Esophagus muscularis mucosa (tissue), 4 donors: ENCODE measurements at regions not wholly inside any gene's neighbourhood (a gene's known extent, or its start where the extent isn't known, plus 50 kb on each side); places are given as distances from the start of the nearest gene placed in this dataset.

Source experiments
- DNase-seq: peaks from one replicate; pipeline ENCODE4 v3.0.0-alpha.2; 2017; ENCODE audit errors: extremely low spot score
- H3K27ac ChIP-seq, 4 donors: fragments of 200-600 bp; sonication (generic); replicated peaks in 1 of 4; 1 replicate in 3 of 4; 2 replicates in 1 of 4; pipeline ENCODE4 v1.5.1; 2016 to 2019; ENCODE audit warnings: mild to moderate bottlenecking in 1 of 4
- H3K27me3 ChIP-seq, 4 donors: fragments of 200-600 bp; sonication (generic); one replicate each; pipeline versions ENCODE4 v1.5.1 to v1.6.0; 2016 to 2019
- H3K36me3 ChIP-seq, 4 donors: fragments of 200-600 bp; sonication (generic); one replicate each; pipeline ENCODE4 v1.5.1; 2016 to 2019
- H3K4me1 ChIP-seq, 4 donors: fragments of 200-600 bp; sonication (generic); one replicate each; pipeline ENCODE4 v1.5.1; 2016 to 2019
- H3K4me3 ChIP-seq, 4 donors: fragments of 200-600 bp; sonication (generic); 1 replicate in 2 of 4; 2 replicates in 2 of 4; pipeline ENCODE4 v1.5.1; 2016 to 2019; ENCODE audit warnings: mild to moderate bottlenecking in 4 of 4, moderate library complexity in 1 of 4
- H3K9me3 ChIP-seq, 4 donors: fragments of 200-600 bp; sonication (generic); 1 replicate in 3 of 4; 2 replicates in 1 of 4; pipeline ENCODE4 v1.5.1; 2016 to 2019
- EP300 ChIP-seq: sonication (generic); formaldehyde crosslinking; IDR thresholded peaks from one replicate; pipeline ENCODE4 v1.6.1; 2017; ENCODE audit warnings: antibody characterized with exemption
- POLR2A ChIP-seq: fragments of 450-650 bp; IDR thresholded peaks from one replicate; pipeline ENCODE4 v1.6.1; 2017; ENCODE audit warnings: antibody characterized with exemption, moderate library complexity, mild to moderate bottlenecking, low read depth
- POLR2AphosphoS5 ChIP-seq, 2 donors: sonication (generic); formaldehyde crosslinking; IDR thresholded peaks; one replicate each; pipeline ENCODE4 v1.6.1; 2017; ENCODE audit warnings: antibody characterized with exemption in 2 of 2
- WGBS: methylation state at CpG from one replicate; pipeline ENCODE4 v1.1.5; 2018; 5-methylcytosine and 5-hydroxymethylcytosine counted together
- intact Hi-C: fragments of 100-400 bp; cut with DNase I; formaldehyde crosslinking; loops from one replicate; pipeline ENCODE4 v1.15.1; 2023
- TF ChIP-seq, protein P1 (sequence below), 3 experiments: fragments of 200-600 bp in 2 of 3; fragments of 450-650 bp in 1 of 3; sonication (generic) in 2 of 3; IDR thresholded peaks; one replicate each; pipeline ENCODE4 v1.5.1; 2017 to 2019; ENCODE audit warnings: antibody characterized with exemption in 3 of 3, mild to moderate bottlenecking in 2 of 3, moderate library complexity in 1 of 3

- intact Hi-C loops = no loop called here
- TF ChIP-seq, protein P1, sequence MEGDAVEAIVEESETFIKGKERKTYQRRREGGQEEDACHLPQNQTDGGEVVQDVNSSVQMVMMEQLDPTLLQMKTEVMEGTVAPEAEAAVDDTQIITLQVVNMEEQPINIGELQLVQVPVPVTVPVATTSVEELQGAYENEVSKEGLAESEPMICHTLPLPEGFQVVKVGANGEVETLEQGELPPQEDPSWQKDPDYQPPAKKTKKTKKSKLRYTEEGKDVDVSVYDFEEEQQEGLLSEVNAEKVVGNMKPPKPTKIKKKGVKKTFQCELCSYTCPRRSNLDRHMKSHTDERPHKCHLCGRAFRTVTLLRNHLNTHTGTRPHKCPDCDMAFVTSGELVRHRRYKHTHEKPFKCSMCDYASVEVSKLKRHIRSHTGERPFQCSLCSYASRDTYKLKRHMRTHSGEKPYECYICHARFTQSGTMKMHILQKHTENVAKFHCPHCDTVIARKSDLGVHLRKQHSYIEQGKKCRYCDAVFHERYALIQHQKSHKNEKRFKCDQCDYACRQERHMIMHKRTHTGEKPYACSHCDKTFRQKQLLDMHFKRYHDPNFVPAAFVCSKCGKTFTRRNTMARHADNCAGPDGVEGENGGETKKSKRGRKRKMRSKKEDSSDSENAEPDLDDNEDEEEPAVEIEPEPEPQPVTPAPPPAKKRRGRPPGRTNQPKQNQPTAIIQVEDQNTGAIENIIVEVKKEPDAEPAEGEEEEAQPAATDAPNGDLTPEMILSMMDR (IDR thresholded peaks at IDR 0.05) = no peak
- TF ChIP-seq POLR2AphosphoS5 (IDR thresholded peaks at IDR 0.05) (no peak), EP300 (no peak), POLR2A (no peak)
- WGBS = 89% methylated on average over 7 of the region's 15 CpGs
- Histone ChIP-seq H3K4me1 (peaks cover 26 to 45% (median 32%) of the 10 kb centered on the region in 4 donors), H3K4me3 (no peak overlapping the region), H3K27ac (peak overlapping the region in 1 of 4 donors; percentile 9), H3K36me3 (no peaks in the 10 kb centered on the region), H3K27me3 (no peaks in the 10 kb centered on the region), H3K9me3 (no peaks in the 10 kb centered on the region)
- DNase-seq = no peak
Measured at GRCh38 chr12:124715121-124715990, 147.9 kb upstream of the NCOR2 start.

DNA sequence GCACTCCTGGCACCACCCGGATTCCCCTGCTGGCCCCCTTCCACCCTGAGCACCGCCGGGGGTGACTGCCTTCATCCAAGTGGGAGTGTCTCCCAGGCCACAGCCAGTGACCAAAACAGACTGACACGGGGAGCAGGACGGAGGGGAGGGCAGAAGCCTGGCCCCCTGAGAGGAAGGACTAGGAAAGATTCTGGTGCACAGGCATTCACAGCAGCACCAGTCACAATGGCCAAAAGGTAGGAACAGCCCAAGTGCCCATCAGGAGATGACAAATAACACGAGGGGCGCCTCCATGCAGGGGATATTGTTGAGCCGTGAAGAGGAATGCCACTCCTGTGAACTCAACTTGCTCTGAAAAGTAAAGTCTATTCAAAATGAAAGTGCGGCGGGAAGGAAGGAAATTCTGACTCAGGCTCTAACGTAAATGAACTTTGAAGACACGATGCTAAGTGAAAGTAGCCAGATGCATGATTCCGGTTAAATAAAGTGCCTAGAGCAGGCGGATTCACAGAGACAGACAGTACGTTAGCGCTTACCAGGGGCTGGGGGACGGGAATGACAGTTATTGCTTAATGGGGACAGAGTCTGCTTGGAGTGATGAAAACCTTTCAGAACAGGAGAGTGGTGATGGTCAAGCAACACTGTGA lies 146.1 kb upstream of the NCOR2 start:
- Histone ChIP-seq H3K36me3 (no peaks in the 10 kb centered on the region), H3K4me1 (peaks cover 16 to 45% (median 36%) of the 10 kb centered on the region in 4 donors), H3K27ac (peak overlapping the region; percentile 88 to 92 (median 90)), H3K4me3 (peak overlapping the region; percentile 33 to 49 (median 45)), H3K9me3 (no peaks in the 10 kb centered on the region), H3K27me3 (no peaks in the 10 kb centered on the region)
- intact Hi-C loops = no loop called here
- 24% methylated on average over 17 of the region's 17 CpGs for WGBS
- DNase-seq = peak; percentile 95
- TF ChIP-seq, protein P1 (IDR thresholded peaks at IDR 0.05) = no peak
- peak; percentile 65 for TF ChIP-seq EP300
- peak; percentile 83 to 93 for TF ChIP-seq POLR2AphosphoS5 (IDR thresholded peaks at IDR 0.05)

DNA sequence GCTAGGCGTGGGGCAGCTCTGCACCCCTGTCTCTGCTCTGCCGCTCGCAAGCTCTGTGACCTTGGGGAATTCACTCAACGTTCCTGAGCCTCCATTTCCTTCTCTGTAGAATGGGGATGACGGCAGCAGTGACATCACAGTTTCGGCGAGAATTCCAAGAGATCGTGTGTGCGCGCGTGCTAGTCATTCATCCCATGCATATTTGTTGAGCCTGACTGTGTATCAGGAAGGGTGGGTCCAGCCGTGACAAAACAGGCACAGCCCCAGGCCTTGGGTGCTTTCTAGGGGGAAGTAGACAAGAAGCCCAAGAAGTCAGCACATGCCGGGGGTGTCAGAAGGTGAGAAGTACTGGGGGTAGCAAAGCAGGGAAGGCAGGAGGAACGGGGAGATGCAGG lies 145.6 kb upstream of the NCOR2 start:
- TF ChIP-seq POLR2A (no peak), EP300 (peak; percentile 25)
- H3K27ac ChIP-seq = peak overlapping the region; percentile 88 to 92 (median 90)
- no peaks in the 10 kb centered on the region for H3K36me3 ChIP-seq
- H3K4me1 ChIP-seq = peaks cover 16 to 45% (median 36%) of the 10 kb centered on the region in 4 donors
- no peak for DNase-seq
- H3K9me3 ChIP-seq = peaks cover 0 to 2% (median 0%) of the 10 kb centered on the region in 4 donors
- 69% methylated on average over 10 of the region's 14 CpGs for WGBS
- intact Hi-C loops = no loop called here
- H3K4me3 ChIP-seq = peak overlapping the region; percentile 33 to 49 (median 45)
- H3K27me3 ChIP-seq = no peaks in the 10 kb centered on the region

GRCh38 chr12:124711344-124711743 lies 143.9 kb upstream of the NCOR2 start:
- no peaks in the 10 kb centered on the region for H3K27me3 ChIP-seq
- 83% methylated on average over 11 of the region's 11 CpGs for WGBS
- intact Hi-C loops = no loop called here
- TF ChIP-seq EP300 (no peak), POLR2AphosphoS5 (IDR thresholded peaks at IDR 0.05) (no peak), POLR2A (no peak)
- TF ChIP-seq, protein P1 (IDR thresholded peaks at IDR 0.05) = no peak
- H3K27ac ChIP-seq = no peak overlapping the region
- H3K4me3 ChIP-seq = no peak overlapping the region
- H3K36me3 ChIP-seq = no peaks in the 10 kb centered on the region
- no peak for DNase-seq
- H3K9me3 ChIP-seq = peaks cover 0 to 8% (median 2%) of the 10 kb centered on the region in 4 donors
- H3K4me1 ChIP-seq = peaks cover 16 to 45% (median 36%) of the 10 kb centered on the region in 4 donors
